OCI-LY7 (cell line): ENCODE measurements at regions not wholly inside any gene's neighbourhood (a gene's known extent, or its start where the extent isn't known, plus 50 kb on each side); places are given as distances from the start of the nearest gene placed in this dataset.

Experiments
- BruUV-seq: library from RNA; stranded (reverse); fragments of 400-500 nt; replicated peaks from 2 replicates; lab custom pipeline; 2021; lab: Mats Ljungman, UMichigan
- CTCF ChIA-PET: fragments of 300-600 bp; sonication (Branson Sonifier 250); formaldehyde crosslinking; loops from one replicate; lab custom pipeline; 2022; ENCODE audit warnings: antibody characterized with exemption; ENCODE audit not compliant: unreplicated experiment; lab: Charles Lee
- POLR2A ChIA-PET: fragments of 300-600 bp; sonication (Branson Sonifier 250); formaldehyde crosslinking; loops from one replicate; lab custom pipeline; 2022; ENCODE audit warnings: antibody characterized with exemption; lab: Charles Lee
- DNase-seq: peaks from one replicate; pipeline ENCODE4 v3.0.0-alpha.2; 2015; ENCODE audit warnings: low spot score
- H2AFZ ChIP-seq: fragments of 200-600 bp; sonication (generic), shearing (Covaris generic); 2 replicates; pipeline ENCODE4 v1.6.1; 2014; ENCODE audit warnings: mild to moderate bottlenecking, antibody characterized with exemption, low read length, moderate library complexity
- H3K27ac ChIP-seq: fragments of 200-600 bp; sonication (generic); 2 replicates; pipeline ENCODE4 v1.5.1; 2014; ENCODE audit warnings: mixed run types, low read depth, mild to moderate bottlenecking, moderate library complexity, low read length, inconsistent platforms; ENCODE audit not compliant: poor library complexity, severe bottlenecking
- H3K36me3 ChIP-seq: fragments of 200-600 bp; sonication (generic); 2 replicates; pipeline ENCODE4 v1.6.1; 2014; ENCODE audit warnings: mild to moderate bottlenecking, antibody characterized with exemption, low read length, moderate library complexity, mixed read lengths; ENCODE audit not compliant: insufficient read depth
- H3K4me1 ChIP-seq: fragments of 200-600 bp; sonication (generic); 2 replicates; pipeline ENCODE4 v1.5.1; 2014; ENCODE audit warnings: mild to moderate bottlenecking, low read length; ENCODE audit not compliant: insufficient read depth, poor library complexity, severe bottlenecking
- H3K4me2 ChIP-seq: fragments of 200-600 bp; sonication (generic); 2 replicates; pipeline ENCODE4 v1.6.1; 2014; ENCODE audit warnings: mild to moderate bottlenecking, low read length
- H3K4me3 ChIP-seq: fragments of 200-600 bp; sonication (generic); 2 replicates; pipeline ENCODE4 v1.5.1; 2014; ENCODE audit warnings: mild to moderate bottlenecking, low read depth, low read length; ENCODE audit not compliant: poor library complexity, severe bottlenecking
- H3K79me2 ChIP-seq: fragments of 200-600 bp; sonication (generic); 2 replicates; pipeline ENCODE4 v1.6.1; 2016; ENCODE audit warnings: low read depth, mild to moderate bottlenecking, low read length, moderate library complexity, mixed read lengths; ENCODE audit not compliant: insufficient read depth
- H3K9me2 ChIP-seq: fragments of 200-600 bp; sonication (generic); 2 replicates; pipeline ENCODE4 v1.6.1; 2016; ENCODE audit warnings: mild to moderate bottlenecking, low read length, mixed read lengths; ENCODE audit not compliant: insufficient read depth
- H3K9me3 ChIP-seq: fragments of 200-600 bp; sonication (generic); 2 replicates; pipeline ENCODE4 v1.6.1; 2014; ENCODE audit warnings: mild to moderate bottlenecking, mixed run types, low read length, mixed read lengths
- H4K20me1 ChIP-seq: fragments of 200-600 bp; sonication (generic); 2 replicates; pipeline ENCODE4 v1.6.1; 2014; ENCODE audit warnings: mild to moderate bottlenecking, antibody characterized with exemption, low read length, moderate library complexity, mixed read lengths; ENCODE audit not compliant: insufficient read depth
- EZH2phosphoT487 ChIP-seq: fragments of 200-600 bp; sonication (generic); IDR thresholded peaks from 2 replicates; pipeline ENCODE4 v1.6.1; 2018; ENCODE audit warnings: low read depth, borderline replicate concordance, mild to moderate bottlenecking, mixed run types, antibody characterized with exemption, low read length, moderate library complexity, mixed read lengths
- intact Hi-C: fragments of 100-400 bp; cut with micrococcal nuclease; formaldehyde crosslinking; loops from one replicate; pipeline ENCODE4 v1.10.0; 2022; ENCODE audit not compliant: unreplicated experiment
- TF ChIP-seq, protein P1 (sequence below): fragments of 200-600 bp; sonication (generic); conservative IDR thresholded peaks from 2 replicates; pipeline ENCODE4 v1.5.1; 2014; ENCODE audit warnings: mild to moderate bottlenecking, antibody characterized with exemption, low read length, moderate library complexity, mixed read lengths

DNA sequence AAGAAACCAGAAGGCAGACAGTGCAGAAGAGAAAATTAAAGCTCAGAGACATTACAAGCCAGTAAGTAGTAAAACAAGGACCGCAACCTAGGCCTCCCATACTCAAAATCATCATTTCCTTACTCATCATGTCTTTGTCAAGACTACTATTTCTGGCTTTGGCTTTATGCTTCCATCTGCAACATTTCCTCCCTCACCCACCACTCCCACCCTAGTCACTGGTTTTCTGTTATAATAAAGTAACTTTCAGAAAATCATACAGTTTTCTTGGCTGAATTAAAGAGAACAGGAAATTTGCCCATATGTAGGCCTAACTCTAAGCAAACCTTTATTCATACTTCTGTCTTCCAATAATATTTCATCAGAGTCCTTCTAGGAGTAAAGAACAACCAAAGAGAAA lies 247.6 kb upstream of the RORA start:
- H3K4me1 ChIP-seq, result no peaks in the 10 kb centered on the region
- H3K9me2 ChIP-seq, result no peaks in the 10 kb centered on the region
- no peak for DNase-seq
- CTCF ChIA-PET, result no interaction called here
- H3K27ac ChIP-seq, result no peak overlapping the region
- H3K36me3 ChIP-seq, result no peaks in the 10 kb centered on the region
- no TSS peak for BruUV-seq
- no peak overlapping the region for H2AFZ ChIP-seq
- H3K4me2 ChIP-seq, result no peak overlapping the region
- POLR2A ChIA-PET, result interaction anchor here (0.8 kb wide), 1 partner anchor 17 kb away, joined by 3 read pairs; no protein-coding TSS in a partner anchor
- H3K9me3 ChIP-seq, result no peaks in the 10 kb centered on the region
- H4K20me1 ChIP-seq, result no peaks in the 10 kb centered on the region
- H3K4me3 ChIP-seq, result no peak overlapping the region
- intact Hi-C loops, result no loop called here
- TF ChIP-seq, protein P1, sequence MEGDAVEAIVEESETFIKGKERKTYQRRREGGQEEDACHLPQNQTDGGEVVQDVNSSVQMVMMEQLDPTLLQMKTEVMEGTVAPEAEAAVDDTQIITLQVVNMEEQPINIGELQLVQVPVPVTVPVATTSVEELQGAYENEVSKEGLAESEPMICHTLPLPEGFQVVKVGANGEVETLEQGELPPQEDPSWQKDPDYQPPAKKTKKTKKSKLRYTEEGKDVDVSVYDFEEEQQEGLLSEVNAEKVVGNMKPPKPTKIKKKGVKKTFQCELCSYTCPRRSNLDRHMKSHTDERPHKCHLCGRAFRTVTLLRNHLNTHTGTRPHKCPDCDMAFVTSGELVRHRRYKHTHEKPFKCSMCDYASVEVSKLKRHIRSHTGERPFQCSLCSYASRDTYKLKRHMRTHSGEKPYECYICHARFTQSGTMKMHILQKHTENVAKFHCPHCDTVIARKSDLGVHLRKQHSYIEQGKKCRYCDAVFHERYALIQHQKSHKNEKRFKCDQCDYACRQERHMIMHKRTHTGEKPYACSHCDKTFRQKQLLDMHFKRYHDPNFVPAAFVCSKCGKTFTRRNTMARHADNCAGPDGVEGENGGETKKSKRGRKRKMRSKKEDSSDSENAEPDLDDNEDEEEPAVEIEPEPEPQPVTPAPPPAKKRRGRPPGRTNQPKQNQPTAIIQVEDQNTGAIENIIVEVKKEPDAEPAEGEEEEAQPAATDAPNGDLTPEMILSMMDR, result no peak
- no peak for TF ChIP-seq EZH2phosphoT487
- H3K79me2 ChIP-seq, result no peaks in the 10 kb centered on the region

DNA sequence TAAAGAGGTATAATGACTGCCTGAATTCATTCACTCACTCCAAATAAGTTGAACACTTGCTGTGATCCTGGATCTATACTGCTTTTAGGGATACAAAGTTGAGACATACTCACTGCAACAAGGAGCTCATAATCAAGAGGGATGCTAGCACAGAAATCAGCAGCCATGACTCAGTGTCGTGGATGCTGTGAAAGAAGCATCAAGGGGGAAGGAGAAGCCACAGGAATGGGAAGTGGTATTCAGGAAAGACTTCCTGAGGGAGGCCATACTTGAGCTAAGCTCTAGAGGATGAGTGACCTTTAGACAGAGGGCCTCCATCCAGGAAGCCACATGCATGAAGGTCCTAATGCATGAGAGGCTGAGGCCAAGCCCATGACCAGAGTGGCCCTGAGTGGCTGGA lies 245.7 kb upstream of the RORA start:
- Histone ChIP-seq H2AFZ (no peak overlapping the region), H3K4me1 (no peaks in the 10 kb centered on the region), H3K27ac (no peak overlapping the region), H3K79me2 (no peaks in the 10 kb centered on the region), H3K36me3 (no peaks in the 10 kb centered on the region), H3K9me3 (no peaks in the 10 kb centered on the region), H4K20me1 (no peaks in the 10 kb centered on the region), H3K4me2 (no peak overlapping the region), H3K4me3 (no peak overlapping the region), H3K9me2 (no peaks in the 10 kb centered on the region)
- BruUV-seq, result no TSS peak
- no peak for DNase-seq
- intact Hi-C loops, result no loop called here
- CTCF ChIA-PET, result no interaction called here
- POLR2A ChIA-PET, result interaction anchor here (0.5 kb wide), 1 partner anchor 879 kb away, joined by 3 read pairs; no protein-coding TSS in a partner anchor
- TF ChIP-seq EZH2phosphoT487, result no peak
- TF ChIP-seq, protein P1, result no peak

DNA sequence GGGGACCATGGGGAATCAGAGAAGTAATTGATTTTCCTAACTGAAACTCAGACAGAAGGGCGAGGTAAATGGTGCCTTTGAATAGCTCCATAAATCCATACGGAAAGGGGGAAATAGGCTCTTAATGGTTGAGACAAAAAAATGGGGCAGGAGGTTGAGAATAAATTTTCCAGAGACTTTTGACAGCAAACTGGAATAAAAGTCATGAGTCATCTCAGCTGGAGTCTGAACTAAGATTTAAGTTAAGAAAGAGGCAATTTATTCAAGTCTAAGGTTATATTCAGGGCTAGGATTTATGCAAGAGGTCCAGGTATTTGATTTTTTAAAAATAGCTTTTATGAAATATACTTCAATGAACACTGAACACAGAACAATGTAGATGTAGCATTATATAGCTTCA lies 238.7 kb upstream of the RORA start:
- Histone ChIP-seq H3K9me2 (no peaks in the 10 kb centered on the region), H3K9me3 (no peaks in the 10 kb centered on the region), H3K36me3 (no peaks in the 10 kb centered on the region), H3K4me2 (no peak overlapping the region), H3K79me2 (no peaks in the 10 kb centered on the region), H3K4me1 (no peaks in the 10 kb centered on the region), H3K27ac (no peak overlapping the region), H3K4me3 (no peak overlapping the region), H4K20me1 (no peaks in the 10 kb centered on the region), H2AFZ (no peak overlapping the region)
- CTCF ChIA-PET, result no interaction called here
- no peak for DNase-seq
- POLR2A ChIA-PET, result interaction anchor here (0.6 kb wide), 1 partner anchor 17 kb away, joined by 11 read pairs; no protein-coding TSS in a partner anchor
- intact Hi-C loops, result no loop called here
- BruUV-seq, result no TSS peak
- TF ChIP-seq, protein P1, result no peak
- no peak for TF ChIP-seq EZH2phosphoT487
